Gastrocnemius medialis (tissue), 4 donors: ENCODE measurements at regions not wholly inside any gene's neighbourhood (a gene's known extent, or its start where the extent isn't known, plus 50 kb on each side); places are given as distances from the start of the nearest gene placed in this dataset.

Experiments used
- ATAC-seq, 2 donors: fragments of 150-250 bp; one replicate each; pipeline ENCODE4 v1.9.1; 2016
- DNase-seq, 2 donors: peaks; one replicate each; pipeline ENCODE4 v3.0.0-alpha.2; 2019
- H3K27ac ChIP-seq, 4 donors: fragments of 200-600 bp; sonication (generic); 1 replicate in 1 of 4; 2 replicates in 3 of 4; pipeline ENCODE4 v1.5.1; 2016 to 2018; ENCODE audit warnings: mild to moderate bottlenecking in 2 of 4, moderate library complexity in 1 of 4
- H3K27me3 ChIP-seq, 3 donors: fragments of 200-600 bp; sonication (generic) in 2 of 3; 1 replicate in 1 of 3; 2 replicates in 2 of 3; pipeline versions ENCODE4 v1.5.1 to v1.6.0; 2016 to 2019; ENCODE audit warnings: mild to moderate bottlenecking in 1 of 3, moderate library complexity in 1 of 3
- H3K36me3 ChIP-seq, 2 donors: fragments of 200-600 bp; sonication (generic) in 1 of 2; one replicate each; pipeline ENCODE4 v1.5.1; 2017 to 2018
- H3K4me1 ChIP-seq, 2 donors: fragments of 200-600 bp; sonication (generic) in 1 of 2; one replicate each; pipeline ENCODE4 v1.5.1; 2016 to 2017; ENCODE audit warnings: mild to moderate bottlenecking in 2 of 2
- H3K4me3 ChIP-seq, 4 donors: fragments of 200-600 bp; sonication (generic) in 3 of 4; 1 replicate in 1 of 4; 2 replicates in 3 of 4; pipeline ENCODE4 v1.5.1; 2016 to 2019; ENCODE audit warnings: mild to moderate bottlenecking in 2 of 4
- H3K9me3 ChIP-seq, 3 donors: fragments of 200-600 bp; sonication (generic) in 2 of 3; 1 replicate in 1 of 3; 2 replicates in 2 of 3; pipeline ENCODE4 v1.5.1; 2016 to 2019
- POLR2A ChIP-seq, 2 donors: fragments of 450-650 bp; IDR thresholded peaks; one replicate each; pipeline ENCODE4 v1.6.1; 2017; ENCODE audit warnings: antibody characterized with exemption in 2 of 2, mild to moderate bottlenecking in 2 of 2, moderate library complexity in 2 of 2
- in situ Hi-C, 4 donors: fragments of 200-750 bp; cut with MboI; loops; one replicate each; pipeline versions ENCODE4 v1.15.0 to v1.8.0; 2017; ENCODE audit warnings: low sequenced_read_pairs in 4 of 4
- intact Hi-C: fragments of 100-400 bp; cut with DNase I; formaldehyde crosslinking; loops from one replicate; pipeline ENCODE4 v1.15.1; 2023; ENCODE audit warnings: low total_unique reads
- TF ChIP-seq, protein P1 (sequence below), 5 experiments: fragments of 450-650 bp in 3 of 5; fragments of 200-600 bp in 2 of 5; sonication (generic) in 2 of 5; IDR thresholded peaks in 4 of 5; conservative IDR thresholded peaks in 1 of 5; 1 replicate in 4 of 5; 2 replicates in 1 of 5; pipeline ENCODE4 v1.5.1; 2016 to 2019; ENCODE audit warnings: antibody characterized with exemption in 5 of 5, mild to moderate bottlenecking in 3 of 5, moderate library complexity in 3 of 5

DNA sequence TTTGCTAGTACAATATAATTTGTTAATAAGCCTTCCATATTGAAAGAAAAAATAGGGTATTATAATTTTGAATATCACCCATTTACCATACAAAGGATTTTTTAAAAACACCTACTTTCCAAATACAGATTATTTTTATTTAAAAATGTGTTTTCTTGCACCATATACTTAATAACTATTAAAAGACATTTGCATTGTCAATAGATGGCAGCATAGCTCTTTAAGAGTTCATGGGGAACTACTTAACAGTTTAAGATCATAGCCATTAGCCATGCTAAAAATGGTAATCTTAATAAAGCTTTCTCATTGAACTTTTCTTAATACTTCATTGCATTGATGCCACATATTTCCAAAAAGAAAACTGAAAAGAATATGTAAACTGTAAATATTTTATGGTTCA is 1995.9 kb downstream of the C4orf33 start:
- no peak overlapping the region for H3K4me3 ChIP-seq
- DNase-seq (no peak), ATAC-seq (no peak)
- TF ChIP-seq POLR2A (IDR thresholded peaks at IDR 0.05) = no peak
- TF ChIP-seq, protein P1, sequence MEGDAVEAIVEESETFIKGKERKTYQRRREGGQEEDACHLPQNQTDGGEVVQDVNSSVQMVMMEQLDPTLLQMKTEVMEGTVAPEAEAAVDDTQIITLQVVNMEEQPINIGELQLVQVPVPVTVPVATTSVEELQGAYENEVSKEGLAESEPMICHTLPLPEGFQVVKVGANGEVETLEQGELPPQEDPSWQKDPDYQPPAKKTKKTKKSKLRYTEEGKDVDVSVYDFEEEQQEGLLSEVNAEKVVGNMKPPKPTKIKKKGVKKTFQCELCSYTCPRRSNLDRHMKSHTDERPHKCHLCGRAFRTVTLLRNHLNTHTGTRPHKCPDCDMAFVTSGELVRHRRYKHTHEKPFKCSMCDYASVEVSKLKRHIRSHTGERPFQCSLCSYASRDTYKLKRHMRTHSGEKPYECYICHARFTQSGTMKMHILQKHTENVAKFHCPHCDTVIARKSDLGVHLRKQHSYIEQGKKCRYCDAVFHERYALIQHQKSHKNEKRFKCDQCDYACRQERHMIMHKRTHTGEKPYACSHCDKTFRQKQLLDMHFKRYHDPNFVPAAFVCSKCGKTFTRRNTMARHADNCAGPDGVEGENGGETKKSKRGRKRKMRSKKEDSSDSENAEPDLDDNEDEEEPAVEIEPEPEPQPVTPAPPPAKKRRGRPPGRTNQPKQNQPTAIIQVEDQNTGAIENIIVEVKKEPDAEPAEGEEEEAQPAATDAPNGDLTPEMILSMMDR (IDR thresholded peaks at IDR 0.05 in 4 of 5, conservative IDR thresholded peaks at IDR 0.05 in 1 of 5) = no peak
- no peaks in the 10 kb centered on the region for H3K9me3 ChIP-seq
- intact Hi-C loops = no loop called here
- no peaks in the 10 kb centered on the region for H3K27me3 ChIP-seq
- H3K4me1 ChIP-seq = no peaks in the 10 kb centered on the region
- H3K36me3 ChIP-seq = no peaks in the 10 kb centered on the region
- H3K27ac ChIP-seq = no peak overlapping the region
- in situ Hi-C loops = no loop called here

DNA sequence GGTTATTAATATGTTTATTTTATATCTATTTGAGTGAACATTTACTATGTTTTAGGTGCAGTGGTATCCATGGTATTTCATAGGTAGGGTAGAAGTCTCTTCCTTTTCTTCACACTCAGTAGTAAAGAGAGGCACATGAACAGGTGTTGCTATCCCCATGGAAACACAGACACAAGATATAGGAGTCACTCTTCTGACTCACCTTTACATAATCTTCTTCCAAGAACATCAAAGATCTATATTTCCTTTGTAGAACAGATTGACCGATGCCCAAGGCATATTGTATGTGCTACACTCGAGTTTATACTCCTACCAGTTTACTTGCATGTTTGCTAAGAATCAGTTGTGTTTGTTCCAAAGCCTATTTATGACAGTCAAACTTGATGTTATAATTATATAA is 1997.4 kb downstream of the C4orf33 start:
- Histone ChIP-seq H3K4me1 (no peaks in the 10 kb centered on the region), H3K27me3 (no peaks in the 10 kb centered on the region), H3K4me3 (no peak overlapping the region), H3K36me3 (no peaks in the 10 kb centered on the region), H3K27ac (no peak overlapping the region), H3K9me3 (no peaks in the 10 kb centered on the region)
- TF ChIP-seq, protein P1 (IDR thresholded peaks at IDR 0.05 in 4 of 5, conservative IDR thresholded peaks at IDR 0.05 in 1 of 5) = no peak
- no peak for TF ChIP-seq POLR2A (IDR thresholded peaks at IDR 0.05)
- intact Hi-C loops (no loop called here), in situ Hi-C loops (no loop called here)
- ATAC-seq (no peak), DNase-seq (no peak)

DNA sequence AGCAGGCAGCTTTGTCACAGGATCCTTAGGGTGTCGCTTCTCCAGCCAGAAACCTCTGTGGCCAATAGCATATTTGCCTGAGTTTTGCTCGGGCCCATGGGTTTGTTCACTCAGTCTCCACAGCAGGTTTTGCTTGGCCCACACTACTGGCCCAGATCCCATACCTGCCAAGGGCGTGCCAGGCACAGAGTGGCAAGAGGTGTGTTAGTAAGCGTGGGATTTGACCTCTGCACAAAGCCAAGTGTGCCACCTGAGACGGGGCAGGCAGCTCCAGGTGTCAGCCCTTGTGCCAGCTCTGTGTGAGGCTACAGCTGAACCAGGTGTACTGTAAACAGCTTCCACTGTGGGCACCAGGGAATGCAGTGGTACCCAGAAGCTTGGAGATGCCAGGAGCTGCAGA is 2003.0 kb downstream of the C4orf33 start:
- in situ Hi-C loops = no loop called here
- no peak for DNase-seq

DNA sequence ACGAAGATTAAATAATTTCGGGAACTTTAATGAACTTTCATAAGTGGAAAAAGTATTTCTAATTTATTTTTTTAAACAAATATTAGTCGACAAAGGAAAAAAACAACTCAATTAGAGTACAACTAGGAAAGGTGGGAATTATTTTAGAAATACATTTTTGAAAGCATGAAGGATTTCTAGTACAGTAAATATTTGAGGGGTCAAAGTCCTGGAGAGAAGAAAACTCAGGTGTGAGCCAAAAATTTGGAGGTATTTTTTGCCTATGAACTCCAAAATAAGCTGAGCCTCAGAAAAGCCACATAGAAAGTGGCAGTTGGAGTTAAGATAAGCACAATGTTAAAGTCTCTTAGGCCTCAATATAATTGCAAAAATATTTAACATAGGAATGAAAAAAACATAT is 2017.3 kb downstream of the C4orf33 start:
- intact Hi-C loops = no loop called here
- no peaks in the 10 kb centered on the region for H3K4me1 ChIP-seq
- TF ChIP-seq POLR2A (IDR thresholded peaks at IDR 0.05) = no peak
- TF ChIP-seq, protein P1 (IDR thresholded peaks at IDR 0.05 in 4 of 5, conservative IDR thresholded peaks at IDR 0.05 in 1 of 5) = no peak
- ATAC-seq (no peak), DNase-seq (no peak)
- no peak overlapping the region for H3K4me3 ChIP-seq
- no peaks in the 10 kb centered on the region for H3K36me3 ChIP-seq
- H3K9me3 ChIP-seq = no peaks in the 10 kb centered on the region
- in situ Hi-C loops = no loop called here
- H3K27me3 ChIP-seq = no peaks in the 10 kb centered on the region
- no peak overlapping the region for H3K27ac ChIP-seq

More for the DNA sequence above, 2003.0 kb downstream of the C4orf33 start:
- Histone ChIP-seq H3K27ac (no peak overlapping the region), H3K36me3 (no peaks in the 10 kb centered on the region), H3K9me3 (no peaks in the 10 kb centered on the region), H3K4me1 (no peaks in the 10 kb centered on the region), H3K27me3 (no peaks in the 10 kb centered on the region), H3K4me3 (no peak overlapping the region)
- ATAC-seq = no peak
- intact Hi-C loops = no loop called here
- TF ChIP-seq, protein P1 (IDR thresholded peaks at IDR 0.05 in 4 of 5, conservative IDR thresholded peaks at IDR 0.05 in 1 of 5) = no peak
- no peak for TF ChIP-seq POLR2A (IDR thresholded peaks at IDR 0.05)

DNA sequence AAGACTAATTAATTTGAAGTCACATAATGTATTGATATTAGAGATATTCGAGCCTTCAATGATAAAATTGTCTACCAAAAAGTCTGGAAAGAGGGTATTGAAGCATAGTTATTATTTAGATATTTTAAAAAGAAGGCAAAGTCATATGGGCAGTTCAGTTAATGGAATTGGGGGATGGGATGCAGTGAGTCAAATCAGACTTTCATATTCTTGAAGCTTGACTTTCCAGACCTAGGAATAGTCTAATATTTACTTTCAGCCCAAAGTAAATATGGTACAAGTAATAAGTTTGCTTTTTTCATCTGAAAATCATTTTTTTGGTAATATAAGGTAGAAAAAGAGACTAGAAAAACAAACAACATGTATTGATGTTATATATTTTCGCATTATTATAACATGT is 2017.8 kb downstream of the C4orf33 start:
- Histone ChIP-seq H3K9me3 (no peaks in the 10 kb centered on the region), H3K4me3 (no peak overlapping the region), H3K27ac (no peak overlapping the region)

More for the DNA sequence above, 2017.8 kb downstream of the C4orf33 start:
- no peaks in the 10 kb centered on the region for H3K4me1 ChIP-seq
- H3K36me3 ChIP-seq = no peaks in the 10 kb centered on the region
- no peak for ATAC-seq
- in situ Hi-C loops (no loop called here), intact Hi-C loops (no loop called here)
- DNase-seq = no peak
- TF ChIP-seq POLR2A (IDR thresholded peaks at IDR 0.05) = no peak
- TF ChIP-seq, protein P1 (IDR thresholded peaks at IDR 0.05 in 4 of 5, conservative IDR thresholded peaks at IDR 0.05 in 1 of 5) = no peak
- H3K27me3 ChIP-seq = no peaks in the 10 kb centered on the region
